Right kidney (tissue), 1 donor: ENCODE measurements at regions not wholly inside any gene's neighbourhood (a gene's known extent, or its start where the extent isn't known, plus 50 kb on each side); places are given as distances from the start of the nearest gene placed in this dataset.

Source experiments
- DNase-seq: peaks from one replicate; pipeline ENCODE4 v3.0.0-alpha.2; 2016

DNA sequence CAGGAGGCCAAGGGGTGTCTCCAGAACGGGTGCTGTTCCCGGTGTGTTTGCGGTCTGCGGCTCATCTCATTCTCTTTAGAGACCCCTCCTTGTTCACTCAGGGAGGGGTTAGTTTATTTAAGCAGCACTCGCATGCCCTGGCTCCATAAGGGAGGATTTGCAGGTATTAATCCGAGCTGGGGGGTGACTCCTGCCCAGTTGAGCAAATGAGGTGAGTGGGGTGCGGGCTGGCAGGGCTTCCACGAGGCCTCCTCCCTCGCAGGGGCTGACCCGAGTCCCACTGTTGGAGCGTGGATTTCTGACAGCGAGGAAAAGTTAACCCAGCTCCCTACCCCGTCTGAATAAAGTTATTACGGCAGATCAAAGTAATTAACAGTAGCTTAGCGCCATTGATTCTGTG lies 371.8 kb upstream of the SALL3 start:
- DNase-seq, result no peak

DNA sequence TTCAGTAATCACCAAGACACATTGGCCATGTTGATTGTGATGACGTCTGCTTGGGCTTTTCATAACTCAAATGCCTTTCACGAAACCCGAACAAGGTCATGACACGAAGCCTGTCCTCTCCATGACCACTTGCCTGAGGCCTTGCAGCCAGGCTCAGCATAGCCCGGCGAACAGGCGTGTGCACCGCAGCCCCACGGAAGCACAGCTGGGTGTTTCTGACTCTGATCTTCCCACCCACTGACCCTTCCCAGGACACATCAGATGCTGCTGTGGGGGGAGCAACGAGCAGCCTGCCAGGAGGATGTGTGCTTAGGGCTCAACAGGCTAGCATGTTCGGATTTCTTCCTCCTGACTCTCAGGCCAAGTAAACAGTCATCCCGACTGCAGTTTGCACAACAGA lies 369.4 kb upstream of the SALL3 start:
- no peak for DNase-seq

DNA sequence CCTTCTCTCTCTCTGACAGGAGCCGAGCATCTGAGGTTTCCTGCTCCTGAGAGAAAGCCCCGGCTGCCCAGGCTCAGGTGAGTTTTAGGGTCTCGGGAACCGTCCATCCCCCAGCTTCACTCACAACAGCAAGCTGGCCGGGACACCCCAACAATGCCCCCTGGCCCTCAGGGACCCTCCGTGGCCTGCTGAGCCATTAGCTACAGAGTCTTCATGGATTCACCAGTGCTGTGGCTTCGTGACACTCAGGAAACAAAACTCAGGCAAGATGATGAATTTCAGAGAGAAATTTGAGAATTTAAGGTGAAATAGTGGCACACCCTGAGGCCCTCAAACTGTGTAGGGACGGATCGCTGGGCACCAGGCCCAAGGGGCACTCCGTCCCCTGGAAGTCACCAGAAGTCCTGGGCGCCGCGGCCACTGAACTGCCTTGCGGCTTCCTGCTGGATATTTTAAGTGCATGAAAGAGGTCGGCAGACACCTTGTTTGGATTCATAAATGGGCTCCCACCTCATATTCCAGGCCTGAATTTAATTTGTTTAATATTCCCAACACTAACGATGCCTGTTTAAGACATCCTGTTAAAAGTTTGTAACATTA lies 368.3 kb upstream of the SALL3 start:
- DNase-seq, result no peak

DNA sequence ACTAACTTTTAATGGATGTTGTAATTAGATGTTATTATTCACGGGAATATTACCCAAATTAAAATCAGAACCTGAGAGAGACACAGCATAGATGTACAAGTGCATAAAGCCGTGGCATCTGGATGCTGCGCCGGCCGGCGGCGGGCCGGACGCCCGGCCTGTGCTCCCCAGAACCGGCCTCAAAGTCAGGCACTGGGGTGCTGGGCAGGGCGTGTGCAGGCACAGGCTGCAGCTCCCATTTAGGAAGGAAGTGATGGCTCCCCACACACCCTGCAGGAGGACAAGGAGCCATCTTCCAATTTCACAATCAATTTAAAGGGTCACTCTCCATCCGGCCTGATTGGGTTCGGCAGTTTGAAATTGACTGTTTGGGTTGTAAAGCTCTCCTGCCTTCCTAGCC lies 367.7 kb upstream of the SALL3 start:
- no peak for DNase-seq

DNA sequence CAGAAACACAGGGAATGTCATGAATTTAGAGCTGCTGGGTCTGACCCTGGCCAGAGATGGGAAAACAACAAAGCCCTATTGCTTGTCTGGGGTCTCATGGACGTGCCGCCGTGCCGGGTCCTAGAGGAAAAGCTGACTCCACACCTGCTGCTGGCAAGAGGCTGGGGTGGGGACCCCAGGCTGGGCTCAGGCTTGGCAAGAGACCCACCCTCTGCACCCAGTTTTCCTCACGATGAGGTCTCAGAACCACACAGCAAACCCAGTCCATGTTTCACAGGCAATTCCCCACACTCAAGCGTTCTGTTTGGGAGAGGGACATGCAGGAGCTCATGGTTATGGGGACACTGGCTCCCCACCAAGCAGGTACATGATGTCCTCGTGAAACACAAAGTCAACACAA lies 367.3 kb upstream of the SALL3 start:
- DNase-seq, result no peak

DNA sequence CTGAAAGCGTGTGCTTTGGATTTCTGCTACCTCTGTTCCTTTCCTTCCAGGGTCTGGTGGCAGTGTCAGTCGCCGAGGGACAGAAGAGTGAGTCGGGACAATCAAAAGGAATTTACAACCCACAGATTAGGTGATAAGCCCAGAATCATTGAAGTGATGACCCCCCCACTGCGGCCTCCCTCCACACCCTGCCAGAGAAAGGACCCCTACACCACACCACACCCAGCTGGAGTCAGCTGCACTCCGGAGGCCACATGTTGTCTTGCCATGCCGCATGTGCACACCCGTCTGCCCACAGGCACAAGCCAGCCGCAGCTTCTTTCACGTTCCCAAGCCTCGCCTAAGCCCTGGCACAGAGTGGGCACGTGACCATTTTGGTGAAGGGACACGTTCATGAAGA lies 366.8 kb upstream of the SALL3 start:
- DNase-seq, result no peak

DNA sequence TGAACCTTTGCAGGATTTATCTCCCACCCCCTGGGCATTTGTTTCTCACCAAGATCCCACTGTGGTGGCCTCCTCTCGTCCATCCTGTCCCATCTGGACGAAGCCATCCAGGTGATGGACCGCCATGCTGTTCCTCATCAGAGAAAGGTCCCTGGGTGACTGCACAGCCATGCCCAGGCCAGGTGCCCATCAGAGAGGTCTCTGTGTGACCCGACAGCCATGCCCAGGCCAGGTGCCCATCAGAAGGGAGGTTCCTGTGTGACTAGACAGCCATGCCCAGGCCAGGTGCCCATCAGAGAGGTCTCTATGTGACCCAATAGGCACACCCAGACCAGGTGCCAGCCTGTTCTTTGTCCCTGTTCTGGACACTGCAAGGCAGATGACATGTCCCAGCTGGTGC lies 360.9 kb upstream of the SALL3 start:
- DNase-seq, result no peak

DNA sequence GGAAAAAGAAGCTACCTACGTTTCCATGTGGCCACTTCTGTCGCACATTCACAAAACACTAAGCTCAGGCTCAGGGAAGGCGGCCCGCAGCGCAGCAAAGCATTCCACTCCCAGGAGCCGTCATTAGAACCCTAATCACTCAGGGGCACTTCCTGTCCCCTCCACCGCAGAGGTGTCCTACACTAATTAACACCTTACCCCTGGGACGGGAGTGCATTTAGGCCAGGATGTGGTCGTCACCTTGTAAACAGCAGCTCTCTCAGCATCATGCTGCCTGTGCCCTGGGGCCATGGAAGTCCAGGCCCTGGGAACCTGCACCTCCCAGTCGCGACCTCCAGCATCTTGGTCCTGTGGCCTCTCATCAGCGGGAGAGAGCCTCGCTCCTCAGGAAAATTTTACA lies 359.8 kb upstream of the SALL3 start:
- no peak for DNase-seq

DNA sequence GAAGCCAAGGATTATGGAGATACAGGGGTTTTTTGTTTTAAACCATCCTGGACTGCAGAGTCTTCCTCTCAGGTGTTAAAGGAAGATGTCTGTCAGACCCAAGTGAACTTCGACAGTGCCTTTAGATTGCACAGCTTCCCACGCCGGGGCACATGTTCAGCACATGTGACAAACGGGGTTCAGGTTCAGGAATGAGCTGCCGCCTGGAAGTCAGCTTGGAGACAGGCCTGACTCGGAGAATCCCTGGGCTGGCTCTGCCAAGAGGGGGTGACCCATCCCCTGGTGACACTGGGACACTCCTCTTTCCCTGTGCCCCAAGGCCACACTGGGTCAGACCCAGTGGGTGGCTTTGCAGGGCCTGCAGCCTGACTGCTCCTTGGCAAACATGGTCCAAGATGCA lies 359.3 kb upstream of the SALL3 start:
- DNase-seq, result no peak

DNA sequence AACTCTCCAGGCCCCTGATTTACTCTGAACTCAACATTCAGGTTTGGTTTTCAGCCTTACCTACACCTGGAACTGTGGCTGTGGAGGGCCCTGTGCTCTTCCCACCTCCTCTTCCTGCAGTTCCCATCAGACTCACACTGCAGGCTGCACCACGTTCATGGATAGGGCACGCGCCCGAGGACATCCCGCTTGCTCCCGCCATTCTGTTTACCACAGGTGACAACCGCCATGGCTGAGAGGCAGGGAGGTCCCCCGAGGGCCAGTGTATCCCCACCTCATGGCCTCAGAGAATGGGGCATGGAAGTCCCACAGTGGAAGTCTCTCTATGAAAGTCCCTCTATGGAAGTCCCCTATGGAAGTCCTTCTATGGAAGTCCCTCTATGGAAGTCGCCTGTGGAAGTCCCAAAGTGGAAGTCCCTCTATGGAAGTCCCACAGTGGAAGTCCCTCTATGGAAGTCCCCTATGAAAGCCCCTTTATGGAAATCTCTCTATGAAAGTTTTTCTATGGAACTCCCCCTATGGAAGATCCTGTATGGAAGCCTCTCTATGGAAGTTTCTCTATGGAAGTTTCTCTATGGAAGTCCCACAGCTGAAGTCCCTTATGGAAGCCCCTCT lies 358.4 kb upstream of the SALL3 start:
- no peak for DNase-seq

DNA sequence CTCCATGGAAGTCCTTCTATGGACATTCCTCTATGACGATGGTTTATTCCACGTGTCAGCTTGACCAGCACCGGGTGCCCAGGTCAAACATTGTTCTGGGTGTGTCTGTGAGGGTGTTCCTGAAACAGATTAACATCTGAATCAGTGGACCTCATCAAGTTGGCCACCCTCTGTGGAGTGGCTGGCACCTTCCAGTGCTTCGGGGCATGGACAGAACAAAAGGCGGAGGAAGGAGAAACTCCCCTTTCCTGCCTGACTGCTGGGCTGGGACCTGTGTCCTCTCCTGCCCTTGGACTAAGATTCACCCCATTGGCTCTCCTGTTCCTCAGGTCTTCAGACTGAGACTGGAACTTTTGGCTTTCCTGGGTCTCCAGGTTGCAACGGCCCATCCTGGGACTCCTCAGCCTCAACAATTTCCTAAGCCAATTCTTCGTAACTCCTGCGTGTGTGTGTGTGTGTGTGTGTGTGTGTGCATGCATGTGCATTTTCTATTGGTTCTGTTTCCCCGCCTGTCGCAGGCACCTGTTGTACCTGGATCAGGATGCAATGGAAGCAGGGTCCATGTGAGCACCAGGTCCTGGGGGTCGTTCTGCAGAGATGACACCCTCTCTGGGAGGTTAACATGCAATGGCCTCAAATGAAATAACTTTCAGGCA lies 357.2 kb upstream of the SALL3 start:
- no peak for DNase-seq

DNA sequence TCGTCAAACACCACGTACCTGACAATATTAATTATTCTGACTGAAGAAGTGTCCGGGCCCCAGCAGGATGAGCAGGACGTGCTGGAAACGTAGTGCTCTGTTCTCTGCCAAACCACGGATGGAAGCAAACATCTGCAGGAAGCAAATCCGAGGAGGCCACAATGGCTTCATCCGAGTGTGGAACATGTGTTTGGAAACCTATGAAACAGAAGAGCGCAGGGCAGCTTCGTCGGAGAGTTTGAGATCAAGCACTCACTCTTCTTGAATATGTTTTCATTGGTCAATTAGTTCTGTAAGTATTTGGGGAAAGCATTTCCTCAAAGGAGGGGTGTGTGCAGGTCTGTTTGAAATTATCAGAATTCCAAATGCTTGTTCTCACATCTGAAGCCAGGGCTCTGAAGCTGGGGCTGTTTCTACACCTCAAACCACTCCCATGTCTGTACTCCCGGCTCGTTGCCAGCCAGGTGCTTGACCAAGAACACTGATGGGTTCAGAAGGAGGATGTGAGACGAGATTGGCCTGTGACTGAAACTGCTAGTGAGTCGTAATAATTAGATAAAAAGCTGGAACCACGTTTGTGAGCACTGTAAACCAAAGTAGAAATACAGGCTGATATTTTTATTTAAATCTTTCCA lies 356.6 kb upstream of the SALL3 start:
- no peak for DNase-seq

DNA sequence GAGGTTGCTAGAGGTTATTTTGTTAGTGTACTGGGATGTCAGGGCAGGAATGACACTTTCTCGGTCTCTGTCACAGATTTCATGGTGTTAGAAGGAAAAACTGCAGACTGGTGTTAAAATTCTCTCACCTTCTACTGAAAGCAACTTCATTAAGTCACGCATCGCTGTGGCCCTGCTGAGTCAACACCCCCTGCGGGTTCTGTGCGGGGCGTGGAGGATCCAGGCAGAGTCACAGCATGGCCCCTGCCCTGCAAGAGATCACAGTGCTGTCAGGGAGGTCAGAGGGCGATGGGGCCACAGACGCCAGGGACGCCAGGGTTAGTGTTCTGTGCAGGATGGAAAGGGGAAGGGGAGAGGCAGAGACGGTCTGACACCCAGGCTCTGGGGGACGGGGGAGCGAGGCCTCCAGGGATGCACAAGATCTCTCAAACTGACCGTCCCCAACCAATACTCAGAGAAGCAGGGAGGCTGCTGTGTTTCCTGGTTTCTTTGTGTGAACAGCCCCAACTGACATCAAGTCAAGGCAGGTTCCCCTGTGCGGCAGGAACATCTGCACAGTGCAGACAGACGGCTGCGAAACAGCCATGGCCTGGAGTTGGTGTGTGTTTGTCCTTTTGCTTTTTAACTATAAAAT lies 354.9 kb upstream of the SALL3 start:
- no peak for DNase-seq

DNA sequence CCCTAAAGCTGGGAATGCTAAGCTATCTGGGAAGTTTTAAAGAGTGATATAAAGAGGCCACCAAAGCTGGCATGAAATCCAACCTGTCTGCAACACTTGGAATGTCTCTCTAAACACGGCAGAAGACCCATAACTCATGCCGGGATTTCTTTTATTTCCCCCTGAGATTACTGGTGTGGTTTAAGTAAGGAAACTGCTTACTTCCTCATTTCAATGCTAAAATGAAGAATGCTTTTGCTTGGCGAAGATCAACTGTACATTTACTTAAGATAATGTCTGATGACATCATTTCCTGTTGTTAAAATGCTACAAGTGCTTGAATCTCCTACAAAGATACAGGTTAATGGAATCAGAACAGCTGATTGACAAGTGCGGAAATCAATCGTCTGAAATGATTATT lies 353.8 kb upstream of the SALL3 start:
- no peak for DNase-seq

DNA sequence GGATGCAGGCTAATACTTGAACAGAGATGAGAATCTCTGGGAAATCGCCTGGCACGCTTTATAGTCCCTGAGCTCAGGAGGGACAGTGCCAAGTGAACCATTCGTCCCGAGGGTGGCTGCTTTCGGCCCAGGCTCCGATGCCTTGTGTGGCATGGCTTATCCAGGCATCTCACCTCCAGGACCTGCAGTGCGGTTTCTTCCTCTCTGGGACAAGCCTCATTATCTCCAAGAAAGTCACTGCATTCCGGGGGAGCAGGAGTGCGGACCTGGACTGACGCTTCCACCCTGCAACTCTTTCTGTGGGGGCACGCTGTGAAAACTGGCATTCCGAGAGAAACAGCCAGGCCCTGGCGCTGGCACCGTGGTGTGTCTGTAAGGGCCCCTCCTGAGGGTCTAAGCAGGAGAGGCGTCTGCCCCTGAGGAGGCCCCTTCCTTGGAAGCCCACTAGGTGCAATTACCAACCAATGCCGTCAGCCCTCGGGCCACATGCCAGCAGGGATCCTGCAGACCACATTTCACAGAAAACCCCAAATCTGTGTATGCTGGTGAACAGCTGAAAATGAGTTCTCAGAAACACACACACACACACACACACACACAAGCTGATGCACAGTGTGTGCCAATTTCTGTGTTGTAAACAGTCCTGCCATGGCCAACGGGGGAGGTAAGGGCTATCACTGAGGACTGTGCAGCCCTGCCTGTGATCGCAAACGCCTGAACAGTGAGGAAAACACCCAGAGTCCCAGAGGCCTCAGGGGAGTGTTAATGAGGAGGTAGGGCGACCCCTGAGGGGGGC lies 351.9 kb upstream of the SALL3 start:
- no peak for DNase-seq

DNA sequence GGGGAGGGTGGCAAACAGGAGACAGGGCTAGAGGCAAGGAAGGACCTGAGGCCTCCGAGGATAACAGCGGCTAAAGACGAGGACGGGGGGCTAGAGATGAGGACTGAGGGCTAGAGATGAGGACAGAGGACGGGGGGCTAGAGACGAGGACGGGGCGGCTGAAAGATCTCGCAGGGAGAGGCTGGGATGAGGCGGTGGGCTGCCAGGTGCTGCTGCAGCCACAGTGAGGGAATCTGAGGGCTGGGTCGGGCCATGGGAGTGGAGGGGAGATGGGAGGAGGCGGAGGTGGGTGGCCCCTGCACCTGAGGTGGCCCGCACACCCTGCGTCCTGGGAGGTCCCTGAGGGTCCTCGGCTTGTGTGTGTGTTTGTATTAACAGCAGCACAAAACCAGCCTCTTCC lies 350.2 kb upstream of the SALL3 start:
- DNase-seq, result no peak

DNA sequence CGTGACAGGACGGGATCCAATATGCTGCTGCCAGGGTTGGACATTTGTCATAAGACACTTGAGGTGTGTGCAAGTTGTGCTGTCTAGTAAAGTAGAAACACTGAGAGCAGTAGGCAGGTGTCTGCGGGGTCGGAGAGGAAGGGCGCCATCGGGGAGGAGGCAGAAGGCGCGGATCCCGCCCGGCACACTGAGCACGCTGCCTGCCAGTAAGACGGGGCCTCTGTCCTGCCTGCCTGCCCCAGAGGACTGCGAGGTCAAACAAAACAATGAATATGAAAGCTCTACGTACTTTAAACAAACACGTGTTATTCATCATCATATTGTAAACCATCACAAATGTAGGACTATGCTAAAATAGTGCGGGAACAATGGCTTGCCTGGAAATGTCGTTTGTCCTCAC lies 349.3 kb upstream of the SALL3 start:
- no peak for DNase-seq

DNA sequence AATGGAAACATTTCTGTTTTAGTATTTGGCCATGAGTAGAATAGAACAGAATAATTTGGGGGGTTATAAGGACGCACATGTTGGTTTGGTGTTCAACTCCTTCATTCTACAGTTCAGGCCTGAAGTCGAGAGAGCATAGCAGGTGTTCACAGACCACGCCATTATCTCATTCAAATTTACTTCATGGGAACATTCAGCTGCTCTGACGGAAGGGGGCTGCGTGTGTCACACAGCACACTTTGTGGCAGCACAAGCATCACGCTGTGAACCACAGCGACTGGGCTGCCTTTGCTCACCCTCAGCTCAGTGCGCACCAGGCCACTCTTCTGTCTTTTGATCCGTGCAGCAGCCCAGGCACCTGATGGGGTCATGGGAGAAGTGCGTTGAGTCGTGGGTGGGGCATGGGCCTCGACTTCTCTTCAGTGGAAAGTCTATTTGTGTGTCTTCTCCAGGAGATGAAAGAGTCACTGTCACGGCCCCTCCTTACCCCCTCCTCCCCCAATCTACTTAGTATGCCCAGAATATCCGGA lies 348.6 kb upstream of the SALL3 start:
- DNase-seq, result no peak

DNA sequence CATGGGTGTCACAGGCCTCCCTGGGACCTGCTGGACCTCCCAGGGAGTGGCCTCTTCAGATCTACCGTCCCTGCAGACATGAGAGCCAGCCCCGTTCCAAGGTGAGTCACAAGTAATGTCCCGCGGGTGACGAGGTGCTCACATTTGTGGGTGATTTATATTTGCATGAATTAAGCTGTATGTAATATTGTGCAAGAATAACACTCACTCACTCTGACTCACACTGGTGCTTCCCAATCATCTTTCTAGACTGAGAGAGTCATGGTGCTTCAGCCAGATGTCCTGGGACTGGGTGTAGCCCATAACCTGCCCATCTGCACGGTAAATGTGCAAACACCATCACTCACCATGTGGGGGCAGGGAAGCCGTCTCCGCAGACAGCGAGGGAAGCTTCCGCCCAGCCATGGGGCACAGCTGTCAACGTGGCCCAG lies 347.5 kb upstream of the SALL3 start:
- no peak for DNase-seq

DNA sequence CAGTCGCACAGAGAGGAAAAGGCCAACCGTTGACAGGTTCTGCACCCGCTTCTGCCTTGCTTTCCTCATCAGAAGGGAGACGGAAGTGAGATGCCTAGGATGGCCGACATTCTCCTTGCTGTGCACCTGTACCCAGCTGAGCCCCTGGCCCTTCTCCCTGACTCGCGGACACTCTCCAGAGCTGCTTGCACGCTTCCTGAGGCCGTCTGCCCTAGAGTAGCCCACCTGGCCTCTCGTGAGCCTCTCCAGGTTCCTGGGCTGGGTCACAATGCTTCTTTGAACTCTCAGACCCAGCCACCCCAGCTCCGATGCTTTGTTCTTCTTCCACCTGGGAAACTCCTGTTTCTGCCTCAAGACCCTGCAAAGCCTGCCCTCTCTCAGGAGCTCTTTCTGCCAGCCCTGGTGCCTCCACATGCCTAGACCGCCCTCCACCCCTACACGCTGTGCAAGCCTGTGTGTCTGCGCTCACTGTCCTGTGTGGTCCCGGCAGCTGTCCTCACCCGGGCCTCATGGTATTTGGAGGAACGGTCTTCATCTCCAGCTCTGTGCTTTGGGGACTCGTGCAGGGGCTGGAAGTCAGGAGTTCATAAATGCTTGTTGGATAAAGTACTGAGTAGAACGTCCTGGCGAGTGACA lies 345.4 kb upstream of the SALL3 start:
- no peak for DNase-seq

DNA sequence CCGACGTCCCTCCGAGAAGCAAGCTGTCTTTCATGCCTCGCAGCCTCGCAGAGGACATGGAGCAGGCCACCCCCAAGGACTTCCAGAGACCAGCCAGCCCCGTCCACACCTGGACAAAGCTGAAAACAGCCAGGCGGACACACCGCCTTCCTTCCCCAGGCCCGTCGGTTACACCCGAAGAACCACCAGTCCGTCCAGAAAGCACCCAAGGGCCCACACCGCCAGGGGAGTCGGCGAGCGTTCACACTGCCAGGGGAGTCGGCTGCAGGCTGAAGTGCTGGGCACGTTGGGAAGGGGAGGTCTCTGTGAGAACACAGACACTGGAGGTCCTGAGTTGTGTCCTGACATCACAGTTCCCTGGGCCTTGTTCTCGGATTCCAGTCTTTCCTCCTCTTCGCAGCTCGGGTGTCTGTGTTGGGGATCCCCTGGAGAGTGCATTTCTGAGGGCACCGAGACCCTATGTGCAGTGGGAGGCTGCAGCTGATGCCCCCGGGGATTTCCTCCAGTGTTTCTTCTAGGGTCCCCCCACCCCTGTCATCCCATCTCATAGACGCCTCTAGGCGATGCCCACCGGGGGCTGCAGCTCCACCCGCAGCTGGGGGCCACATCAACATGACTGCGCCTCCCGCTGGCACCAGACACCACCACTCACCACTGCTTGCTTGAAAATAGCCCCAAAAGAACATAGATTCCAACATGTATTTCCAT lies 344.4 kb upstream of the SALL3 start:
- no peak for DNase-seq
